ENCODE measurements at regions not wholly inside any gene's neighbourhood (a gene's known extent, or its start where the extent isn't known, plus 50 kb on each side); places are given as distances from the start of the nearest gene placed in this dataset.

- H2BK5ac ChIP-seq (ENCODE audit: insufficient read length, low read length) = no peak overlapping the region
These were observed 986.9 kb upstream of the SEMA6A start for GRCh38 chr5:117561531-117561930.

More at GRCh38 chr5:117561531-117561930, 986.9 kb upstream of the SEMA6A start:
- Histone ChIP-seq H3K27ac (ENCODE audit: insufficient read length, low read depth, low read length) (no peak overlapping the region), H3K4ac (ENCODE audit: low read depth, low read length) (no peak overlapping the region), H3K27me3 (ENCODE audit: insufficient read depth, low read length) (no peaks in the 10 kb centered on the region), H3K18ac (ENCODE audit: insufficient read length, low read depth, low read length) (no peak overlapping the region), H2BK15ac (ENCODE audit: low read depth, low read length) (no peak overlapping the region), H3K9me3 (ENCODE audit: control insufficient read depth, low read depth, low read length) (no peaks in the 10 kb centered on the region), H2BK20ac (ENCODE audit: low read depth, low read length, poor library complexity, severe bottlenecking) (no peak overlapping the region), H2AK5ac (ENCODE audit: insufficient read length, low read length) (no peak overlapping the region), H3K56ac (ENCODE audit: insufficient read length, low read depth, low read length) (no peak overlapping the region), H3K14ac (ENCODE audit: insufficient read depth, low read length) (no peak overlapping the region), H2AFZ (ENCODE audit: low read length) (no peak overlapping the region), H3K4me2 (ENCODE audit: insufficient read depth, insufficient read length, low read length) (no peak overlapping the region), H3K23me2 (ENCODE audit: insufficient read length, low read depth, low read length, poor library complexity, severe bottlenecking) (no peaks in the 10 kb centered on the region), H4K8ac (replicated peaks; ENCODE audit: insufficient read length, low read depth, low read length) (no peak overlapping the region), H3K23ac (ENCODE audit: insufficient read length, low read depth, low read length) (no peak overlapping the region), H3K79me1 (ENCODE audit: insufficient read depth, low read depth, low read length, poor library complexity, severe bottlenecking) (no peaks in the 10 kb centered on the region), H3T11ph (ENCODE audit: low read length) (no peak overlapping the region), H4K20me1 (ENCODE audit: control insufficient read depth, insufficient read depth, insufficient read length) (no peaks in the 10 kb centered on the region), H3K9ac (ENCODE audit: extremely low read depth, insufficient read length, low read length) (no peak overlapping the region), H3K4me1 (ENCODE audit: insufficient read depth, low read length) (no peaks in the 10 kb centered on the region), H4K5ac (ENCODE audit: insufficient read length, low read depth, low read length) (no peak overlapping the region), H2BK12ac (ENCODE audit: insufficient read length, low read depth, low read length) (no peak overlapping the region), H3K79me2 (ENCODE audit: insufficient read depth, low read length) (no peaks in the 10 kb centered on the region), H2BK120ac (ENCODE audit: low read depth, low read length, poor library complexity, severe bottlenecking) (no peak overlapping the region), H4K91ac (ENCODE audit: insufficient read length, low read depth, low read length) (no peak overlapping the region)
- Mint-ChIP-seq H3K4me1 (no peaks in the 10 kb centered on the region), H3K9me3 (no peaks in the 10 kb centered on the region), H3K36me3 (ENCODE audit: insufficient read depth in 1 of 3, low read depth in 3 of 3) (no peaks in the 10 kb centered on the region), H3K4me3 (no peak overlapping the region), H3K27ac (no peak overlapping the region), H3K27me3 (ENCODE audit: low read depth) (no peaks in the 10 kb centered on the region)
- no peak for DNase-seq
- no CpG with 5 or more reads among the region's 2 CpGs for WGBS (ENCODE audit: extremely low coverage, insufficient read length, low lambda C conversion rate)
- TF ChIP-seq, protein P1, sequence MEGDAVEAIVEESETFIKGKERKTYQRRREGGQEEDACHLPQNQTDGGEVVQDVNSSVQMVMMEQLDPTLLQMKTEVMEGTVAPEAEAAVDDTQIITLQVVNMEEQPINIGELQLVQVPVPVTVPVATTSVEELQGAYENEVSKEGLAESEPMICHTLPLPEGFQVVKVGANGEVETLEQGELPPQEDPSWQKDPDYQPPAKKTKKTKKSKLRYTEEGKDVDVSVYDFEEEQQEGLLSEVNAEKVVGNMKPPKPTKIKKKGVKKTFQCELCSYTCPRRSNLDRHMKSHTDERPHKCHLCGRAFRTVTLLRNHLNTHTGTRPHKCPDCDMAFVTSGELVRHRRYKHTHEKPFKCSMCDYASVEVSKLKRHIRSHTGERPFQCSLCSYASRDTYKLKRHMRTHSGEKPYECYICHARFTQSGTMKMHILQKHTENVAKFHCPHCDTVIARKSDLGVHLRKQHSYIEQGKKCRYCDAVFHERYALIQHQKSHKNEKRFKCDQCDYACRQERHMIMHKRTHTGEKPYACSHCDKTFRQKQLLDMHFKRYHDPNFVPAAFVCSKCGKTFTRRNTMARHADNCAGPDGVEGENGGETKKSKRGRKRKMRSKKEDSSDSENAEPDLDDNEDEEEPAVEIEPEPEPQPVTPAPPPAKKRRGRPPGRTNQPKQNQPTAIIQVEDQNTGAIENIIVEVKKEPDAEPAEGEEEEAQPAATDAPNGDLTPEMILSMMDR (conservative IDR thresholded peaks at IDR 0.05) = no peak
